ENCODE measurements at regions not wholly inside any gene's neighbourhood (a gene's known extent, or its start where the extent isn't known, plus 50 kb on each side); places are given as distances from the start of the nearest gene placed in this dataset.

- TF ChIP-seq SMC3 (IDR thresholded peaks at IDR 0.05; ENCODE audit: low read depth, low read length) (no peak), FOXM1 (IDR thresholded peaks at IDR 0.05; ENCODE audit: low read depth) (no peak), CTCF (IDR thresholded peaks at IDR 0.05) (no peak), TAF1 (IDR thresholded peaks at IDR 0.05; ENCODE audit: borderline replicate concordance, low read depth, low read length) (no peak), RXRA (IDR thresholded peaks at IDR 0.05; ENCODE audit: borderline replicate concordance, low read depth) (no peak), GATA2 (CRISPR knock-in tag; IDR thresholded peaks at IDR 0.05) (no peak), POLR2AphosphoS5 (IDR thresholded peaks at IDR 0.05; ENCODE audit: low read depth, low read length) (no peak), JUND (IDR thresholded peaks at IDR 0.05) (no peak), USF2 (IDR thresholded peaks at IDR 0.05; ENCODE audit: borderline replicate concordance, low read depth, low read length) (no peak), TEAD4 (IDR thresholded peaks at IDR 0.05; ENCODE audit: borderline replicate concordance, insufficient read depth) (no peak), RCOR1 (IDR thresholded peaks at IDR 0.05; ENCODE audit: low read length) (no peak), EP300 (IDR thresholded peaks at IDR 0.05; ENCODE audit: borderline replicate concordance in 1 of 2, low read depth in 1 of 2, low read length in 1 of 2) (no peak)
These were observed 122.9 kb upstream of the SLC22A23 start for GRCh38 chr6:3579652-3580175.

All from SK-N-SH (cell line).